ENCODE measurements at regions not wholly inside any gene's neighbourhood (a gene's known extent, or its start where the extent isn't known, plus 50 kb on each side); places are given as distances from the start of the nearest gene placed in this dataset.
A peak's percentile ranks its signal among the peaks of the same experiment; 100 is the strongest.

DNA sequence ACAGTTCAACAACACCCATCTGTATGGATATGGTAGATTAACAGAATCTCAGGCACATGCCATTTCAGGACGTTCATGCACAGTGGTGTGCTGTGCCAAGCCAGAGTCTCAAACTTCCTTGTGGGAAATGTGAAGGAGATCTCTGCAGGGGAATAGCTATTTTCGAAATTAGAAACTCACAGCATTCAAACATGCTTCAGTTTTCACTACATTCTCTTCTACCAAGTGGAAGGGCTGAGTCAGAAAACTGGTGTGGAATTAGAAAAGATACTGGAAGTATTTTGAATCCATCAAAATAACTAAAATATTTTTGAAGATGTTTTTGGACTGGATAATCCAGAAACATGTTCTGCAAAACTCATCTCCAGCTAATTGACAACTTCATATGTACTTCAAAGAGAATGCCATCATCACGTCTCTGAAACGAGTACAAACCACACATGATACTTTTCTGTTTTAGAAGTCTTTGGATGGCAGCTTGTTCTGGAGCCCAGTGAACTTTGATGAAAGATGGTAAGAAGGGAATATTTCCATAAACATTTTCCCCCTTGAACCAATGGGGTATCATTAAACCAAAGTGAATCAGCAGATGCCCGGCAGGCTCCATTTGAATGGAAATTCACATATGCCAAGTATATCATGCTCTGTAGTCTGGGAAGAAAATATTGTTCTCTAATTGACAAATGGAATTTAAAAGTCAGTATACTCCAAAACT lies 616.3 kb upstream of the IGFBP3 start:
- Histone ChIP-seq H3K27me3 (ENCODE audit: control insufficient read depth, insufficient read depth, low read length) (no peaks in the 10 kb centered on the region), H3K4me3 (ENCODE audit: low read depth, low read length) (no peak overlapping the region), H3K27ac (ENCODE audit: low read depth, low read length) (no peak overlapping the region), H3K9me3 (ENCODE audit: control insufficient read depth, insufficient read depth, low read length) (peaks cover 3% of the 10 kb centered on the region; the same call in 1 of the 2 replicates)
- POLR2A ChIA-PET: no interaction called here
- TF ChIP-seq, protein P1, sequence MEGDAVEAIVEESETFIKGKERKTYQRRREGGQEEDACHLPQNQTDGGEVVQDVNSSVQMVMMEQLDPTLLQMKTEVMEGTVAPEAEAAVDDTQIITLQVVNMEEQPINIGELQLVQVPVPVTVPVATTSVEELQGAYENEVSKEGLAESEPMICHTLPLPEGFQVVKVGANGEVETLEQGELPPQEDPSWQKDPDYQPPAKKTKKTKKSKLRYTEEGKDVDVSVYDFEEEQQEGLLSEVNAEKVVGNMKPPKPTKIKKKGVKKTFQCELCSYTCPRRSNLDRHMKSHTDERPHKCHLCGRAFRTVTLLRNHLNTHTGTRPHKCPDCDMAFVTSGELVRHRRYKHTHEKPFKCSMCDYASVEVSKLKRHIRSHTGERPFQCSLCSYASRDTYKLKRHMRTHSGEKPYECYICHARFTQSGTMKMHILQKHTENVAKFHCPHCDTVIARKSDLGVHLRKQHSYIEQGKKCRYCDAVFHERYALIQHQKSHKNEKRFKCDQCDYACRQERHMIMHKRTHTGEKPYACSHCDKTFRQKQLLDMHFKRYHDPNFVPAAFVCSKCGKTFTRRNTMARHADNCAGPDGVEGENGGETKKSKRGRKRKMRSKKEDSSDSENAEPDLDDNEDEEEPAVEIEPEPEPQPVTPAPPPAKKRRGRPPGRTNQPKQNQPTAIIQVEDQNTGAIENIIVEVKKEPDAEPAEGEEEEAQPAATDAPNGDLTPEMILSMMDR (IDR thresholded peaks at IDR 0.05; ENCODE audit: low read depth, low read length): no peak
- DNase-seq (ENCODE audit: low read depth, low spot score): no peak
- CTCF ChIA-PET: interaction anchor here (1.1 to 1.2 kb wide), 2 partner anchors 20 to 563 kb away, joined by 3 to 4 read pairs; no protein-coding TSS in a partner anchor

DNA sequence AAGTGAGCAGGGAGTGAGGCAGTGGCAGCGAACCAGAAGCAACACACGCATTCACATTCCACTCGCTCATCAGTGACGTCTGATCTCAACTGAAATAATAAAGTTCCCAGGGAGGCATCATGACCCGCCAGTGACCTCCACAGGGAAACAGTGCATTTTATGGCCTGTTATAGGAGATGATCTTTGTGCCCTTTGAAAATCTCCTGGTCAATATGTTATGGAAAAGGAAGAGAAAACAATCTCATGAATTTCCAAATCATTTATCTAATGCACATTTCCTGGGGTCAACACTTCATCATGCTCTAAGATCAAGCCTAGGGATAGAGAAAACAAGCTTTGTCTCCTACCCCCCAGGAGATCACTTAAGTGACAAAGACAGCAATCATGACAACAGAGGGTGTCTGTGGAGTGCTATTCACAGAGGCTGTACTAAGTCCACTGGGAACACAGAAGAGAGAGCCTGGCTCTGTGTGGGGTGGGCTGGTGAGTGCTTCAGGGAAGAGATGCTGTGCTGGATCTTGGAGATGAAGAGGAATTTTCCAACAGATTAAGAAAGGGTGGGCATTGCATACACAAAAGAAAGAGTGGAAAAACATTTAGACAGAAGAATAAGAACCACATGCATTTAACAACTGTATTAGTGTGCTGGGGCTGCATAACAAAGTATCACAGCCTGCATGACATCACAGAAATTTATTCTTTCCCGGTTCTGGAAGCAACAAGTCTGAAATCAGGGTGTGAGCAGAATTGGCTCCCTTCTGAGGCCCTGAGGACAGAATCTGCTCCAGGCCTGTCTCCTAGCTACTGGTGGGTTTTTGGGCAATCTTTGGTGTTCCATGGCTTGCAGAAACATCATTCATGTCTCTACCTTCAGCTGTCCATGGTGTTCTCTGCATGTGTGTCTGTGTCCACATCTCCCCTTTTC lies 613.9 kb upstream of the IGFBP3 start:
- Histone ChIP-seq H3K9me3 (ENCODE audit: control insufficient read depth, insufficient read depth, low read length) (peaks cover 6% of the 10 kb centered on the region; the same call in 1 of the 2 replicates), H3K27ac (ENCODE audit: low read depth, low read length) (peak overlapping the region; percentile 12), H3K27me3 (ENCODE audit: control insufficient read depth, insufficient read depth, low read length) (no peaks in the 10 kb centered on the region), H3K4me3 (ENCODE audit: low read depth, low read length) (no peak overlapping the region)
- ChIA-PET POLR2A (no interaction called here), CTCF (no interaction called here)
- peak; percentile 59 for DNase-seq (ENCODE audit: low read depth, low spot score)
- TF ChIP-seq, protein P1 (IDR thresholded peaks at IDR 0.05; ENCODE audit: low read depth, low read length): no peak

DNA sequence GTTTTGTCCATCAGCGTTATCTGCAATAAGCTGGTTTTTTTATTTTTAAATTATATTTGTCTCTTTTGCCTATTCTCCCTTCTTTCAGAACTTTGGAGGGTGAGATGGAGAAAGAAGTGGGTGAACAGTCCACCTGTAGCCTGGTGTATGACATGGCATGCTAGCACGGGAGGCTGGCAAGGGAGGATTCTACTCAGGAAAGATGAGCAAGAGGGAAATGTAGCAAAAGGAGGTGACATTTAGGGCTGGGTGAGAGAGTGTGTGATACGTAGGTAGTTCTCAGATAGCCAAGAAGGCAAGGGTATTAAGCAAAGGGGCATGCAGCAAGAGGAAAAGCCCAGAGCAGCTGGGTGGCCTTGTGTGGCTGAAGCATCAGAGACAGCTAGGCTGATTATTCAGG lies 612.9 kb upstream of the IGFBP3 start:
- no peak for DNase-seq (ENCODE audit: low read depth, low spot score)
- peaks cover 6% of the 10 kb centered on the region; the same call in 1 of the 2 replicates for H3K9me3 ChIP-seq (ENCODE audit: control insufficient read depth, insufficient read depth, low read length)
- POLR2A ChIA-PET: no interaction called here
- no peak overlapping the region for H3K27ac ChIP-seq (ENCODE audit: low read depth, low read length)
- TF ChIP-seq, protein P1 (IDR thresholded peaks at IDR 0.05; ENCODE audit: low read depth, low read length): no peak
- no peak overlapping the region for H3K4me3 ChIP-seq (ENCODE audit: low read depth, low read length)
- H3K27me3 ChIP-seq (ENCODE audit: control insufficient read depth, insufficient read depth, low read length): no peaks in the 10 kb centered on the region
- CTCF ChIA-PET: no interaction called here

DNA sequence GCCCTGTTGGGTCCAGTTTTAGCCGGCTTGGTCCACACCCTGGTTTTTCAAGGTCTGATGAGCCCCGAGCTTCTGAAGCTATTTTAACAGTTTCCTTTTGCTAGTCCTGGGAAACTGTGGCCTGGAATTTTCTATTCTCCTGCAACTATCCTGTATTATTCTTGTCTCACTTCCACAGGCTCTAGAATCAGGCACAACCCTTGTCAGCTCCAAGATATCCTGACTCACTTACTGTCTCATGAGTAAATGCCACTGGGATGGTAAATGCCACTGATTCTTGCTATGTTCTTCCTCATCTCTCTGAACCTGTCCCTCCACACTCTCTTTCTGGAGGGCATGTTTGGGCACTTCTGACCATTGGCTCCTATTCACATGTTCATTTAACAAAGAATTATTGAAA lies 611.5 kb upstream of the IGFBP3 start:
- DNase-seq (ENCODE audit: low read depth, low spot score): no peak
- CTCF ChIA-PET: no interaction called here
- POLR2A ChIA-PET: no interaction called here

More for the DNA sequence above, 611.5 kb upstream of the IGFBP3 start:
- Histone ChIP-seq H3K4me3 (ENCODE audit: low read depth, low read length) (no peak overlapping the region), H3K9me3 (ENCODE audit: control insufficient read depth, insufficient read depth, low read length) (peaks cover 6% of the 10 kb centered on the region; the same call in 1 of the 2 replicates), H3K27ac (ENCODE audit: low read depth, low read length) (no peak overlapping the region), H3K27me3 (ENCODE audit: control insufficient read depth, insufficient read depth, low read length) (no peaks in the 10 kb centered on the region)
- TF ChIP-seq, protein P1 (IDR thresholded peaks at IDR 0.05; ENCODE audit: low read depth, low read length): no peak
